Aorta (tissue), 5 donors: ENCODE measurements at regions not wholly inside any gene's neighbourhood (a gene's known extent, or its start where the extent isn't known, plus 50 kb on each side); places are given as distances from the start of the nearest gene placed in this dataset.
"Not testable (repeated sequence)": the region's sequence is repeated elsewhere in the genome, so short reads cannot be mapped to it uniquely, and the experiment has no call there.

Experiments used
- ATAC-seq: fragments of 200-7000 bp; cut with Tn5 transposase; one replicate; pipeline ENCODE4 v1.9.1; 2022; ENCODE audit warnings: moderate library complexity; ENCODE audit not compliant: low FRiP score
- DNase-seq, 2 donors: peaks; one replicate each; pipeline ENCODE4 v3.0.0-alpha.2; 2020
- H3K27ac ChIP-seq, 2 donors: one replicate each; pipeline ENCODE4 v1.5.1; 2013; ENCODE audit warnings: low read length in 2 of 2, mild to moderate bottlenecking in 2 of 2, moderate library complexity in 2 of 2, control low read depth in 1 of 2, inconsistent platforms in 1 of 2, low read depth in 1 of 2
- H3K27me3 ChIP-seq, 2 donors: one replicate each; pipeline ENCODE4 v1.6.1; 2013; ENCODE audit warnings: control low read depth in 1 of 2, low read length in 1 of 2, mild to moderate bottlenecking in 1 of 2, moderate library complexity in 1 of 2; ENCODE audit not compliant: insufficient read depth in 2 of 2, control insufficient read depth in 1 of 2
- H3K36me3 ChIP-seq, 2 donors: one replicate each; pipeline ENCODE4 v1.6.1; 2013; ENCODE audit warnings: control low read depth in 1 of 2, low read length in 1 of 2, mild to moderate bottlenecking in 1 of 2; ENCODE audit not compliant: insufficient read depth in 2 of 2, control insufficient read depth in 1 of 2
- H3K4me1 ChIP-seq, 2 donors: one replicate each; pipeline ENCODE4 v1.6.1; 2013; ENCODE audit warnings: low read length in 2 of 2, control low read depth in 1 of 2, mild to moderate bottlenecking in 1 of 2, moderate library complexity in 1 of 2; ENCODE audit not compliant: insufficient read depth in 2 of 2, control insufficient read depth in 1 of 2
- H3K4me3 ChIP-seq, 2 donors: one replicate each; pipeline ENCODE4 v1.5.1; 2013; ENCODE audit warnings: low read length in 2 of 2, control low read depth in 1 of 2, mild to moderate bottlenecking in 1 of 2
- H3K9me3 ChIP-seq: one replicate; pipeline ENCODE4 v1.6.1; 2013; ENCODE audit warnings: mild to moderate bottlenecking, low read length; ENCODE audit not compliant: control insufficient read depth
- WGBS, 2 donors: extraction: QIAGEN DNeasy Blood & Tissue Kit; methylation state at CpG; one replicate each; pipeline ENCODE4 v1.1.7; 2013; 5-methylcytosine and 5-hydroxymethylcytosine counted together
- intact Hi-C, 2 donors: fragments of 100-400 bp; cut with DNase I; formaldehyde crosslinking; loops; one replicate each; pipeline versions ENCODE4 v1.14.2 to v1.15.0; 2022
- donor health status: healthy with polysubstance abuse.
- donor health status: Bipolar disorder and iron deficiency.
- donor health status: DM: no; HTN: no; CAD: no.
- donor health status: DM: no; HTN: no; CAD: no.
- donor health status: DM: yes; HTN: yes; CAD: no.

GRCh38 chr2:82226441-82226840 lies 1921.9 kb upstream of the LRRTM1 start:
- DNase-seq (no peak), ATAC-seq (no peak)
- intact Hi-C loops: no loop called here
- WGBS, 2 donors: 77% methylated on average over 2 of the region's 2 CpGs
- H3K36me3 ChIP-seq: no peaks in the 10 kb centered on the region
- H3K4me1 ChIP-seq: no peaks in the 10 kb centered on the region
- H3K27ac ChIP-seq: no peak overlapping the region
- H3K27me3 ChIP-seq: no peaks in the 10 kb centered on the region
- H3K9me3 ChIP-seq: peaks cover 2% of the 10 kb centered on the region
- no peak overlapping the region for H3K4me3 ChIP-seq

GRCh38 chr2:82224301-82224940 lies 1919.9 kb upstream of the LRRTM1 start:
- H3K27ac ChIP-seq: no peak overlapping the region
- intact Hi-C loops: no loop called here
- no peak for ATAC-seq
- H3K36me3 ChIP-seq: no peaks in the 10 kb centered on the region
- no peak overlapping the region for H3K4me3 ChIP-seq
- H3K4me1 ChIP-seq: no peaks in the 10 kb centered on the region
- peaks cover 2% of the 10 kb centered on the region for H3K9me3 ChIP-seq
- WGBS, 2 donors: 31 to 57% methylated on average over 5 of the region's 5 CpGs
- no peak for DNase-seq
- H3K27me3 ChIP-seq: no peaks in the 10 kb centered on the region

- WGBS, 2 donors: 74 to 89% methylated on average over 4 of the region's 4 CpGs
- no peak overlapping the region for H3K4me3 ChIP-seq
- ATAC-seq (no peak), DNase-seq (peak in 1 of 2 donors; percentile 15)
- intact Hi-C loops: no loop called here
- H3K27ac ChIP-seq: no peak overlapping the region
- no peaks in the 10 kb centered on the region for H3K27me3 ChIP-seq
- no peaks in the 10 kb centered on the region for H3K4me1 ChIP-seq
- H3K36me3 ChIP-seq: no peaks in the 10 kb centered on the region
- H3K9me3 ChIP-seq: peaks cover 4% of the 10 kb centered on the region
These were observed 1910.7 kb upstream of the LRRTM1 start for GRCh38 chr2:82215212-82215611.

- no peaks in the 10 kb centered on the region for H3K36me3 ChIP-seq
- no peak overlapping the region for H3K27ac ChIP-seq
- no peak overlapping the region for H3K4me3 ChIP-seq
- H3K27me3 ChIP-seq: no peaks in the 10 kb centered on the region
- WGBS, 2 donors: 73 to 80% methylated on average over 3 of the region's 3 CpGs
- ATAC-seq (no peak), DNase-seq (no peak)
- intact Hi-C loops: no loop called here
- H3K4me1 ChIP-seq: no peaks in the 10 kb centered on the region
- no peaks in the 10 kb centered on the region for H3K9me3 ChIP-seq
These were observed 1894.9 kb upstream of the LRRTM1 start for GRCh38 chr2:82199493-82199852.

GRCh38 chr2:82198809-82199492 lies 1894.4 kb upstream of the LRRTM1 start:
- ATAC-seq (no peak), DNase-seq (no peak)
- Histone ChIP-seq H3K27ac (no peak overlapping the region), H3K9me3 (no peaks in the 10 kb centered on the region), H3K27me3 (no peaks in the 10 kb centered on the region), H3K36me3 (no peaks in the 10 kb centered on the region), H3K4me1 (no peaks in the 10 kb centered on the region), H3K4me3 (no peak overlapping the region)
- 80 to 82% methylated on average over 4 of the region's 4 CpGs for WGBS, 2 donors
- intact Hi-C loops: no loop called here

GRCh38 chr2:82182270-82182669 lies 1877.7 kb upstream of the LRRTM1 start:
- H3K27me3 ChIP-seq: no peaks in the 10 kb centered on the region
- no peaks in the 10 kb centered on the region for H3K36me3 ChIP-seq
- H3K4me3 ChIP-seq: no peak overlapping the region
- H3K27ac ChIP-seq: no peak overlapping the region
- no peaks in the 10 kb centered on the region for H3K4me1 ChIP-seq
- no peaks in the 10 kb centered on the region for H3K9me3 ChIP-seq
- intact Hi-C loops: no loop called here
- ATAC-seq (no peak), DNase-seq (no peak)

GRCh38 chr2:82175210-82175609 lies 1870.7 kb upstream of the LRRTM1 start:
- H3K9me3 ChIP-seq, H3K36me3 ChIP-seq, DNase-seq, H3K4me3 ChIP-seq, H3K27me3 ChIP-seq, H3K4me1 ChIP-seq, intact Hi-C loops, H3K27ac ChIP-seq, ATAC-seq: not testable (repeated sequence)
- 96% methylated on average over 10 of the region's 10 CpGs for WGBS, 2 donors

GRCh38 chr2:82172483-82172882 lies 1867.9 kb upstream of the LRRTM1 start:
- Histone ChIP-seq H3K4me1 (no peaks in the 10 kb centered on the region), H3K36me3 (no peaks in the 10 kb centered on the region), H3K9me3 (no peaks in the 10 kb centered on the region), H3K4me3 (no peak overlapping the region), H3K27me3 (no peaks in the 10 kb centered on the region), H3K27ac (no peak overlapping the region)
- ATAC-seq (no peak), DNase-seq (no peak)
- 32 to 48% methylated on average over 2 of the region's 2 CpGs for WGBS, 2 donors
- intact Hi-C loops: no loop called here

- no peaks in the 10 kb centered on the region for H3K27me3 ChIP-seq
- H3K27ac ChIP-seq: no peak overlapping the region
- intact Hi-C loops: no loop called here
- no peaks in the 10 kb centered on the region for H3K9me3 ChIP-seq
- no peaks in the 10 kb centered on the region for H3K36me3 ChIP-seq
- WGBS, 2 donors: 58 to 67% methylated on average over 4 of the region's 4 CpGs
- no peak for DNase-seq
- ATAC-seq: no peak
- H3K4me1 ChIP-seq: no peaks in the 10 kb centered on the region
- no peak overlapping the region for H3K4me3 ChIP-seq
These were observed 1864.8 kb upstream of the LRRTM1 start for GRCh38 chr2:82169379-82169778.
